Activated CD4-positive, alpha-beta T cell treated with anti-CD3 and anti-CD28 coated beads, Interleukin-2, amount 50 U/mL, for 48 hours (primary cell): ENCODE measurements at regions not wholly inside any gene's neighbourhood (a gene's known extent, or its start where the extent isn't known, plus 50 kb on each side); places are given as distances from the start of the nearest gene placed in this dataset.
"Not testable (repeated sequence)": the region's sequence is repeated elsewhere in the genome, so short reads cannot be mapped to it uniquely, and the experiment has no call there.

Source experiments
- DNase-seq, 2 experiments: peaks; one replicate each; pipeline ENCODE4 v3.0.0-alpha.2; 2020

- DNase-seq, result no peak
These were observed 144.4 kb downstream of the KCNRG start for GRCh38 chr13:50159607-50160006.

DNA sequence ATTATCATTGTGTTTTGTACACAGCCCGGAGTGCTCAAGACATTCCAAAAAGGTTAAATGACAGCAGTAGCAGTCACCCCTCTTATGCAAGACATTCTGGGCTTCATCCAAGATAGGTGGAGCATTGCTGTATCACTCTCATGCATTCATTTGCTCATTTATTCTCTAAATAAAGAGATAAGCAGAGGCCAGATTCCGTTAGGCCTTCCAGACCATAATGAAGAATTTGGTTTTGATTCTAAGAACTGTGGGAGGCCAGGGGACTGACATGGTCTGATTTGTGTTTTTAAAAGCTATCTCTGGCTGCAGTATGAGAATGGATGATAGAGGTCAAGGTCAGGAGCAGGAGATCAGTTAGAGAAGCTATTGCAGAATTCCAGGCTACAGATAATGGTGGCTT is 145.8 kb downstream of the KCNRG start:
- no peak for DNase-seq

DNA sequence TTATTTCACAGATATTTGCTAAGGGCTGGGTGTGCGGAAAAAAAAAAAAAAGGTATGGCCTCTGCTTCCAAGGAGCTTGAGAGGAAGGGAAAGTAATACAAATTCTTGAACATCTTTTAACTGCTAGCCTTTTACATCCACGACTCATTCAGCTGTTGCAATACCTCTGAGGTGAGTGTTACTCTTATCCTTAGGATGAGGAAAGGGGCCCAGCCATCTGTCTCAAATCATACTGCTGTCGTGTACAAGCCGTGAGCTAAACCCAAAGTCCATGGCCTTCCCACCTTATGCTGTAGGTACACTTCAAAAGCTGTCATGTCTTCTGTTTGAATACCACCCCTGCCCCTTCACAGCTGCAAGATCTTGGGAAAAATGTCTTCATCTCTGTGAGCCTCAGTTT is 146.8 kb downstream of the KCNRG start:
- DNase-seq, result no peak

GRCh38 chr13:50162567-50162966 is 147.3 kb downstream of the KCNRG start:
- DNase-seq, result no peak

- no peak for DNase-seq
These were observed 152.1 kb downstream of the KCNRG start for GRCh38 chr13:50167224-50167947.

GRCh38 chr13:50167967-50168366 is 152.7 kb downstream of the KCNRG start:
- DNase-seq, result no peak

DNA sequence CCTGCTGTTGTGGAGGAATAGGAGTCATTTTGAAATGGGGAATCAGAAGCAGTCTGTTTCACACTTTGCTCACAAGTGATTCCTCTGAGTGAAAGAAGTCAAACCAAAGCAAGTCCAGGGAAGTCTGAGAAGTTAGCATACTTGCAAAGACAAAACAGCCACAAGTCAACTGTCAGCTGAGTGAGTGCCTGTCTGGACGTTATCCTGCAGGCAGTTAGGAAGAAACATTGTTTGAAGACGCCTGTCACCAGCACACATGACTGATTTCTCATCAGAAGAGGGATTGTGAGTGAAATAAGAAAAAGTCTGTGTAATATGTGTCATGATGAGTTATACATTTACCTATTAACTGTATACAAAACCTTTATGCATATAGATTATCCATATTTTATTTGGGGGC is 153.5 kb downstream of the KCNRG start:
- DNase-seq, result no peak

DNA sequence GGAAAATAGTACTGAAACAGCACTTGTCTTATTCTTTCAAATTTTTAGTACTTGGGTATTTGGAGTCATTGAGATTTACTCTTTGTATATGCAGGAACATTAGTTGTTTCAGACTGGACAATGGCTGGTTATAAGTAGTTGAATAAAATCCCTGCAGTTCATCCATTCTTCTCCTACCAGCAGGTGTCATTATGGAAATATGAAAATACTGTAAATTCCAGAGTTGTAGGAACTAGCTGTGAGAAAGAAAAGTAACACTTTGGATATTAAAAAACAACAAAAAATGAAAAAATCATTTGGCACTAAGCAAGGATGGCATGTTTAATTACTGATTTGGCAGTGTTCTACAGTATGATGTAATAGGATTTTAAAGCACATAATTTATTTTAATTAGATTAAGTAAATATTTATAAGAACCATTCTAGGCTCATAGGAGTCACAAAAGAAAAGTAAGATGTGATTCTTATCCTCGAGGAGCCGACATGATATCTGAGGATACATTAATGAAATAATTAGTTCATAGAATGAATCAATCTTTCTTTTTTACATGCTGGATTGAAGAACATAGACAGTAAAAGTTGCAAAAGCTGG is 155.3 kb downstream of the KCNRG start:
- no peak for DNase-seq

DNA sequence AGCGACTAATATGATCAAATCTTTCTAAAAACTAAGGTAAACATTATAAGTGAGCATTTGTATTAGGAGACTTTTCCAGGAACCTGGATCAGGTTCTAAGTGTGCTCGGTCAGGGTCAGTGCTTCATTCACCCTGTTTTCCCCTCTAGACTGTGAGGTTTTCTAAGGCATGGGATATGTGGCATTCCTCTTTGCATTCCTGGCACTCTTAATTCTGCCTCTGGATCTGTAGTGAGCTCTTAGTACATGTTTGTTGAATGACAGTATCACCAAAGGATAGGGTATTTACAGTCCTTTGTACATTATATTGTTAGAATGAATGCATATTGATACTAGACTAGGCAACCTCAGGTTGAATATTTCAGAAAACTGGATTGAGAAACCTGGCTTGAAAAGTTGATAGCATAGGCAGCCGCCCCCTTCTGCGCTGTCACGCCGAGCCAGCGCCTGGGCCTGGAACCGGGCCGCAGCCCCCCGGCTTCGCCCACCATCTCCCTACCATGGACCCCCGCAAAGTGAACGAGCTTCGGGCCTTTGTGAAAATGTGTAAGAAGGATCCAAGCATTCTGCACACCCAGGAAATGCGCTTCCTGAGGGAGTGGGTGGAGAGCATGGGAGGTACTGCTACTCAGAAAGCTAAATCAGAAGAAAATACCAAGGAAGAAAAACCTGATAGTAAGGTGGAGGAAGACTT is 156.5 kb downstream of the KCNRG start:
- no peak for DNase-seq

GRCh38 chr13:50173045-50173444 is 157.8 kb downstream of the KCNRG start:
- DNase-seq, result not testable (repeated sequence)

- DNase-seq, result no peak
These were observed 159.4 kb downstream of the KCNRG start for GRCh38 chr13:50174630-50175029.

DNA sequence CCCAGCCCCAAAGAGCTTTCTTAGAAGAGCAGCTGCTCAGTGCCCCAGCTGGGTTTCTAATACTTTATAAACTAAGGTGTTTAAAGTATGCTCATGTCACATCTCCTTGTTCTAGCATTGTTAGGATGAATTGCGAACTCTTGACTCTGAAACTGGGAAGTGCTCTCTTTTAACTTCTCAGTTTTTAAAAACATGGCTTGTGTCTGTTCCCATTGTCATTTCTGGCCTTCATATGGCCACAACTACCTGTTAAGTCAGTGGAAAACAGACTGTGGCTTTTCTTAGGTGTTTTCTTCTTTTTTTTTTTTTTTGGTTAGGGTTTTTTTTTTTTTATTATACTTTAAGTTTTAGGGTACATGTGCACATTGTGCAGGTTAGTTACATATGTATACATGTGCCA is 164.7 kb downstream of the KCNRG start:
- DNase-seq, result no peak

DNA sequence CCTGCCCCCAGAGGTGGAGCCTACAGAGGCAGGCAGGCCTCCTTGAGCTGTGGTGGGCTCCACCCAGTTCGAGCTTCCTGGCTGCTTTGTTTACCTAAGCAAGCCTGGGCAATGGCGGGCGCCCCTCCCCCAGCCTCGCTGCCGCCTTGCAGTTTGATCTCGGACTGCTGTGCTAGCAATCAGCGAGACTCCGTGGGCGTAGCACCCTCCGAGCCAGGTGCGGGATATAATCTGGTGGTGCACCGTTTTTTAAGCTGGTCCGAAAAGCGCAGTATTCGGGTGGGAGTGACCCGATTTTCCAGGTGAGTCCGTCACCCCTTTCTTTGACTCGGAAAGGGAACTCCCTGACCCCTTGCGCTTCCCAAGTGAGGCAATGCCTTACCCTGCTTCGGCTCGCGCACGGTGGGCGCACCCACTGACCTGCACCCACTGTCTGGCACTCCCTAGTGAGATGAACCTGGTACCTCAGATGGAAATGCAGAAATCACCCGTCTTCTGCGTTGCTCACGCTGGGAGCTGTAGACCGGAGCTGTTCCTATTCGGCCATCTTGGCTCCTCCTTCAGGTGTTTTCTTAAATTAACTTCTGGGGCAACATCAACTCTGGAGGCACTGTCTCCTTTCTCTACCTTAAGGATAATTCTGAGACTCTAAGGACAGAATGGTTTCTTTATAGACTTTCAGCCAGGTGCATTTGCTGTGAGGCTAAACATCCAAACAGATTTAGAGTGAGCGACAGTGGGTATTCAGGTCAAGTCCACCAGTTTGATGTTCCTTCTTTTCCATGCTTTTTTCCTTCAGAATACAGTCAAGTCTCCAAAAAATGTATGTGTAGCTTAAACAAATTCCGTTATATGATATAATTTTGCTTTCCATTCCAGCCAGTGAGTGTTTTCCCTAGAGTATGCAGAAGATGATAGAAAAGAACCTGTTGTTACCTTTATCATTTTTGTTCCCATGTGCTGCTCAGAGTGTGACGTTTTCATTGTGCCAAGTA is 170.8 kb downstream of the KCNRG start:
- not testable (repeated sequence) for DNase-seq

GRCh38 chr13:50187352-50188029 is 172.2 kb downstream of the KCNRG start:
- DNase-seq, result no peak

DNA sequence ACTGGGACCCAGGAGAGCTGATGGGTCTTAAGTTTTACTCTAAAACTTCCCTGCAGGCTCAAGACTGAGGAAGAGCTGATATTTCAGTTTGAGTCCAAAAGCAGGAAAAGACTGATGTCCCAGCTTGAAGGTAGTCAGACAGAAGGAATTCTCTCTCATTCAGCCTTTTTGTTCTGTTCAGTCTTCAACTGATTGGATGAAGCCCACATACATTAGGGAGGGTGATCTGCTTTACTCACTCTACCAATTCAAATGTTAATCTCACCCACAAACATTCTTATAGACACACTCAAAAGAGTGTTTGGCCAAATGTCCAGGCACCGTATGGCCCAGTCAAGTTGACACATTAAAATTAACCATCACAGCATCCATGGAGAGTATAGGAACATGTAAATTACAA is 173.5 kb downstream of the KCNRG start:
- DNase-seq, result no peak

DNA sequence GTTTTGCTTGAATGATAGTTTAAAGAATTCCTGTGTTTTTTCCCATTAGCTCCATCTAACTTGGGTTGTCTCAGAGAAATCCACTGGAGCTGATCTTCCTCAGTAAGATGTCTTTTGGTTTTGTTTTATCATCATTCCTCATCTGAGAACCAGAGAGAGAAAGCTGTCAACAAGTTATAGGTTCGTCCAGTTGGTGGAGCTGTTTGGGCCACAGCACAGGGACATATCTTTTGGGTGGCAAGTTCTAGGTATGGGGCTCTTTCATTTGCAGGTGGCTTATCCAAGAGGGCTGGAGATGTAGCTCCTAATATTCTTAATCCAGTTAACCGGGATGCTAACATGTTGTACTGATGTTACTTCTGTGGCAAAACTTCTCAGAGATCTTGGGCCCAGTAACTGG is 174.2 kb downstream of the KCNRG start:
- DNase-seq, result no peak

GRCh38 chr13:50191004-50191403 is 175.8 kb downstream of the KCNRG start:
- no peak for DNase-seq

GRCh38 chr13:50192272-50192813 is 177.1 kb downstream of the KCNRG start:
- DNase-seq, result no peak

- no peak for DNase-seq
These were observed 179.8 kb downstream of the KCNRG start for GRCh38 chr13:50195045-50195444.

DNA sequence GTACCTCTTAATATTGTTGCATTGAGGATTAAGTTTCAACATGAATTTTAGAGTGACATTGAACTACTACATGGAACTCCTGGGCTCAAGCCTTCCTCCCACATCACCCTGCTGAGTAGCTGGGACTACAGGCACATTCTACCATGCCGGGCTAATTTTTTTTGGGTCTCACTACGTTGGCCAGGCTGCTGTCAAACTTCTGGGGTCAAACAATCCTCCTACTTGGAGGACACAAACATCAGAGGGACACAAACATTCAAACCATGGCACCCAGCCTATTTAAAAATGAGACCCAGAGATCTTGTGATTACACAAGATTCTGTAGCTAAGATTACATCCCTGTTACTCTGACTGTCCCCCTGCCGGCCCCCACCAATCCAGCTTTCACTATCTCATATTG is 180.9 kb downstream of the KCNRG start:
- no peak for DNase-seq

GRCh38 chr13:50197705-50198104 is 182.5 kb downstream of the KCNRG start:
- no peak for DNase-seq

GRCh38 chr13:50198508-50198907 is 183.3 kb downstream of the KCNRG start:
- DNase-seq, result no peak
